ENCODE measurements at regions not wholly inside any gene's neighbourhood (a gene's known extent, or its start where the extent isn't known, plus 50 kb on each side); places are given as distances from the start of the nearest gene placed in this dataset.

DNA sequence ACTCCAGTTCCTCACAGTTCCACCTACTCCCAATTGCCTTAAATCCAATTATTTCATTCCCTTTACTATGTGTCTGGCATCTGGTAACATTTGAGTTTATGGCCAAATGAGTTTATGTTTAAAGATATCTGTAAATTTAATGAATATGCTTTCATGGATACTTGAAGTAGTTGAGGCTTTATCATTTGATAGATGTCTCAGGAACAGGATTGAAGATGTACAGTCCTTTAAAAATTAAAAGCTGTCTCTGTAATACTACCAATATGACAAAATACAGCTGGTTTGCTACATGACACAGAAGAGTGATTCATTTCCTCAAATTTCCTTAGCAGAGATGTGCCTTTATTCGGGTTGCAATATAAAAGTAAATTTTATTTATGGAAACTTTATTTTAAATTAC, 2326.0 kb upstream of the ACO1 start:
- TF ChIP-seq TAF7 (optimal IDR thresholded peaks at IDR 0.05; ENCODE audit: borderline replicate concordance, low read depth, low read length) (no peak), SAP30 (IDR thresholded peaks at IDR 0.05; ENCODE audit: insufficient read depth, insufficient replicate concordance, low read length) (no peak), POLR2A (IDR thresholded peaks at IDR 0.05; ENCODE audit: control extremely low read depth in 1 of 2, low read depth in 2 of 2, low read length in 2 of 2) (no peak), CBX5 (IDR thresholded peaks at IDR 0.05; ENCODE audit: low read depth, low read length) (no peak), EZH2 (IDR thresholded peaks at IDR 0.05; ENCODE audit: low read depth, low read length, severe bottlenecking) (no peak), HDAC2 (IDR thresholded peaks at IDR 0.05; ENCODE audit: borderline replicate concordance in 1 of 2, low read depth in 2 of 2, low read length in 2 of 2) (no peak), KDM5A (IDR thresholded peaks at IDR 0.05; ENCODE audit: low read length) (no peak)
- TF ChIP-seq, protein P1, sequence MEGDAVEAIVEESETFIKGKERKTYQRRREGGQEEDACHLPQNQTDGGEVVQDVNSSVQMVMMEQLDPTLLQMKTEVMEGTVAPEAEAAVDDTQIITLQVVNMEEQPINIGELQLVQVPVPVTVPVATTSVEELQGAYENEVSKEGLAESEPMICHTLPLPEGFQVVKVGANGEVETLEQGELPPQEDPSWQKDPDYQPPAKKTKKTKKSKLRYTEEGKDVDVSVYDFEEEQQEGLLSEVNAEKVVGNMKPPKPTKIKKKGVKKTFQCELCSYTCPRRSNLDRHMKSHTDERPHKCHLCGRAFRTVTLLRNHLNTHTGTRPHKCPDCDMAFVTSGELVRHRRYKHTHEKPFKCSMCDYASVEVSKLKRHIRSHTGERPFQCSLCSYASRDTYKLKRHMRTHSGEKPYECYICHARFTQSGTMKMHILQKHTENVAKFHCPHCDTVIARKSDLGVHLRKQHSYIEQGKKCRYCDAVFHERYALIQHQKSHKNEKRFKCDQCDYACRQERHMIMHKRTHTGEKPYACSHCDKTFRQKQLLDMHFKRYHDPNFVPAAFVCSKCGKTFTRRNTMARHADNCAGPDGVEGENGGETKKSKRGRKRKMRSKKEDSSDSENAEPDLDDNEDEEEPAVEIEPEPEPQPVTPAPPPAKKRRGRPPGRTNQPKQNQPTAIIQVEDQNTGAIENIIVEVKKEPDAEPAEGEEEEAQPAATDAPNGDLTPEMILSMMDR (IDR thresholded peaks at IDR 0.05; ENCODE audit: control extremely low read depth in 1 of 3, insufficient read depth in 1 of 3, low read depth in 1 of 3, low read length in 3 of 3) = no peak
